ENCODE measurements at regions not wholly inside any gene's neighbourhood (a gene's known extent, or its start where the extent isn't known, plus 50 kb on each side); places are given as distances from the start of the nearest gene placed in this dataset.
"Not testable (repeated sequence)": the region's sequence is repeated elsewhere in the genome, so short reads cannot be mapped to it uniquely, and the experiment has no call there.

GRCh38 chr2:48061656-48062055 is 155.4 kb upstream of the FBXO11 start:
- TF ChIP-seq, protein P1, sequence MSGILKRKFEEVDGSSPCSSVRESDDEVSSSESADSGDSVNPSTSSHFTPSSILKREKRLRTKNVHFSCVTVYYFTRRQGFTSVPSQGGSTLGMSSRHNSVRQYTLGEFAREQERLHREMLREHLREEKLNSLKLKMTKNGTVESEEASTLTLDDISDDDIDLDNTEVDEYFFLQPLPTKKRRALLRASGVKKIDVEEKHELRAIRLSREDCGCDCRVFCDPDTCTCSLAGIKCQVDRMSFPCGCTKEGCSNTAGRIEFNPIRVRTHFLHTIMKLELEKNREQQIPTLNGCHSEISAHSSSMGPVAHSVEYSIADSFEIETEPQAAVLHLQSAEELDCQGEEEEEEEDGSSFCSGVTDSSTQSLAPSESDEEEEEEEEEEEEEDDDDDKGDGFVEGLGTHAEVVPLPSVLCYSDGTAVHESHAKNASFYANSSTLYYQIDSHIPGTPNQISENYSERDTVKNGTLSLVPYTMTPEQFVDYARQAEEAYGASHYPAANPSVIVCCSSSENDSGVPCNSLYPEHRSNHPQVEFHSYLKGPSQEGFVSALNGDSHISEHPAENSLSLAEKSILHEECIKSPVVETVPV (CRISPR knock-in tag; IDR thresholded peaks at IDR 0.05) = not testable (repeated sequence)
- TF ChIP-seq ZNF8 (CRISPR knock-in tag; IDR thresholded peaks at IDR 0.05); ZFP3 (CRISPR knock-in tag; IDR thresholded peaks at IDR 0.05); OSR1 (CRISPR knock-in tag; IDR thresholded peaks at IDR 0.05); GLIS3 (CRISPR knock-in tag; IDR thresholded peaks at IDR 0.05); ISL1 (CRISPR knock-in tag; IDR thresholded peaks at IDR 0.05); TOX (CRISPR knock-in tag; IDR thresholded peaks at IDR 0.05; ENCODE audit: borderline replicate concordance); ZFP30 (CRISPR knock-in tag; IDR thresholded peaks at IDR 0.05); ARNTL (CRISPR knock-in tag; IDR thresholded peaks at IDR 0.05; ENCODE audit: borderline replicate concordance, low read depth): not testable (repeated sequence)
- TF ChIP-seq, protein P2, sequence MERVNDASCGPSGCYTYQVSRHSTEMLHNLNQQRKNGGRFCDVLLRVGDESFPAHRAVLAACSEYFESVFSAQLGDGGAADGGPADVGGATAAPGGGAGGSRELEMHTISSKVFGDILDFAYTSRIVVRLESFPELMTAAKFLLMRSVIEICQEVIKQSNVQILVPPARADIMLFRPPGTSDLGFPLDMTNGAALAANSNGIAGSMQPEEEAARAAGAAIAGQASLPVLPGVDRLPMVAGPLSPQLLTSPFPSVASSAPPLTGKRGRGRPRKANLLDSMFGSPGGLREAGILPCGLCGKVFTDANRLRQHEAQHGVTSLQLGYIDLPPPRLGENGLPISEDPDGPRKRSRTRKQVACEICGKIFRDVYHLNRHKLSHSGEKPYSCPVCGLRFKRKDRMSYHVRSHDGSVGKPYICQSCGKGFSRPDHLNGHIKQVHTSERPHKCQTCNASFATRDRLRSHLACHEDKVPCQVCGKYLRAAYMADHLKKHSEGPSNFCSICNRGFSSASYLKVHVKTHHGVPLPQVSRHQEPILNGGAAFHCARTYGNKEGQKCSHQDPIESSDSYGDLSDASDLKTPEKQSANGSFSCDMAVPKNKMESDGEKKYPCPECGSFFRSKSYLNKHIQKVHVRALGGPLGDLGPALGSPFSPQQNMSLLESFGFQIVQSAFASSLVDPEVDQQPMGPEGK (CRISPR knock-in tag; IDR thresholded peaks at IDR 0.05; ENCODE audit: borderline replicate concordance) = not testable (repeated sequence)
